DOHH2 (cell line): ENCODE measurements at regions not wholly inside any gene's neighbourhood (a gene's known extent, or its start where the extent isn't known, plus 50 kb on each side); places are given as distances from the start of the nearest gene placed in this dataset.

Experiments used
- CTCF ChIP-seq: fragments of 200-600 bp; sonication (generic); IDR thresholded peaks from one replicate; pipeline ENCODE4 v1.5.1; 2014; ENCODE audit warnings: antibody characterized with exemption, mild to moderate bottlenecking, low read depth, low read length; ENCODE audit not compliant: poor library complexity, severe bottlenecking
- EZH2phosphoT487 ChIP-seq: fragments of 200-600 bp; sonication (generic); IDR thresholded peaks from 2 replicates; pipeline ENCODE4 v1.6.1; 2017; ENCODE audit warnings: borderline replicate concordance, mild to moderate bottlenecking, antibody characterized with exemption, low read length, moderate library complexity, mixed read lengths

- no peak for TF ChIP-seq CTCF
- no peak for TF ChIP-seq EZH2phosphoT487
Observed at GRCh38 chr9:11618241-11618805, 1005.5 kb upstream of the PTPRD start.
